GM21390 (cell line): ENCODE measurements at regions not wholly inside any gene's neighbourhood (a gene's known extent, or its start where the extent isn't known, plus 50 kb on each side); places are given as distances from the start of the nearest gene placed in this dataset.
"Not testable (repeated sequence)": the region's sequence is repeated elsewhere in the genome, so short reads cannot be mapped to it uniquely, and the experiment has no call there.

ENCODE experiments used
- ATAC-seq: cut with Tn5 transposase; IDR thresholded peaks from one replicate; pipeline ENCODE4 v1.9.1; 2021; ENCODE audit not compliant: unreplicated experiment

GRCh38 chr15:36136049-36136448, 443.4 kb upstream of the CDIN1 start:
- ATAC-seq = no peak

DNA sequence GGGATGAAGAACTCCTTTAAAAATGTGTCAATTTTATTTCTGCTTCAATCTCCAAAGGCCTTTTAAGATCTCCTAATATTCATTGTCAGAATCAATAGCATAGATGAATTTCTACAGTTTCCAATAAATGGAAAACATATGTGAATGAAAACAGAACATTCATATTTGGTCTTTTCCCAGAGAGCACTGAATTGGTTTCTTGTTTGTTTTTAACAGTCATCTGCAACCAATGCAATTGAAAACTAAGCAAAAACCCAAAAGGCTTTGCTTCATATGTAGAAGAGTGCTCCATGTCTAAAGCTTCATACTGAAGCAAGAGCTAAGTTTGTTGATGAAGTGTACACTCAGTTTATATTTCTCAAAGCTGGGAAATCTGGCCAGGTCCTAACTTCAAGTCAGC, 426.5 kb upstream of the CDIN1 start:
- ATAC-seq = no peak

DNA sequence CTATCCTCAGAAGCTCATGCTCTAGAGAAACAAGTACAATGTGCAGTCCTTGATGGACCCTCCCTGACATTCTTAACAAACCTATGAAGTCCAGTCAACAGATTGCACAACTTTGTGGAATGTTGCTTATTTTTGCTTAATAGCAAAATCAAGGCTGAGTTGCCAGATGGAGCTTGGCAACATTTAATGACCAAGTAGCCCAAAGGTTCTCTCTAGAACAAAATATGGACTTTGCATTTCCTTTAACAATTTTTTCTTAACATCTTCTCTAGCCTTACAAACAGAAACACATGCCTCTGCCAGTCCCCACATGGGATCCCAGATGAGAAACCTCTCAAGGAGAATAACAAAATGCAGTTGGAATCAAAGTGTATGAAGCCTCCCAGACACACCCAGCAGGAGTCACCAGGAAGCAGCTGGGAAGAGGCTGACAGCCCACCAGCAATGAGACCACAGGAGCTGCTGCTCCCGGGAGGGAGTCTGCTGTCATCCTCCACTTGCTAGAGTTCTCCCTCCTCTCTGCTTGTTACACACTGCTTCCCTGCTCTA, 422.5 kb upstream of the CDIN1 start:
- ATAC-seq = no peak

DNA sequence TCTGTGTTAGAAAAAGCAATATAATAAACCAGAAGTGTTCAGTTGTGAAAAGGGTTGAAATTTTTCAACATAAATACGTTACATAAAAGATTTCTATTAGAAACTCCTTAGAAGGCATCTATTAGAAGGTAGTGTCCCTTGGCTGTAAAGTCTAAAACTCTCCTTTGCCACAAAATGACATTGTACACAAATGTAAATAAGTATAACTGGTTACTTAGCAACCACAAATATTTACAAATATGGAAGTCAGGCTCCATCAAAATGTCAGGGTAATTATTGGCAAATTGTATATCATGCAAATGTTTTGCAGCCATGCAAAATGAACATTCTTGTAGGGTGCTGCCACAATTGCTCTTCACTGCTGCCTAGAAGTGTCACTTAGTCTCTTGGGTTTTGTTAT, 419.1 kb upstream of the CDIN1 start:
- no peak for ATAC-seq

DNA sequence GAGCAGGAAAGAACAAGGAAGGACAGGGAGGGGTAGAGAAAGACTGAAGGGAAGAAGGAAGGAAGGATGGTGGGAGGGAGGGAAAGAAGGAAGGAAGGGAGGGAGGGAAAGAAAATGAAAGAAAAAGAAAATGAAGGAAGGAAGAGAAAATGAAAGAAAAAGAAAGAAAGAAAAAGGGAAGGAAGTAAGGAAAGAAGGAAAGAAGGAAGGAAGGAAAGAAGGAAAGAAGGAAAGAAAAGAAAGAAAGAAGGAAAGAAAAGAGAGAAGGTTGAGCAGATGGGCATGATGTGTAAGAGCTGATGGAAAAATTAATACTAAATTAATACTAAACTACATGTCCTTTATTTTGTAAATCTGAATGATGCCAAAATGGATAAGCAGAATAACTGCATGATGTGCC, 418.3 kb upstream of the CDIN1 start:
- ATAC-seq = no peak

GRCh38 chr15:36161771-36162212, 417.6 kb upstream of the CDIN1 start:
- ATAC-seq = no peak

- ATAC-seq = not testable (repeated sequence)
Measured at GRCh38 chr15:36163983-36164382, 415.4 kb upstream of the CDIN1 start.

GRCh38 chr15:36172955-36173354, 406.5 kb upstream of the CDIN1 start:
- no peak for ATAC-seq

GRCh38 chr15:36175186-36175740, 404.2 kb upstream of the CDIN1 start:
- no peak for ATAC-seq

GRCh38 chr15:36175741-36176291, 403.6 kb upstream of the CDIN1 start:
- no peak for ATAC-seq

- ATAC-seq = no peak
Measured at GRCh38 chr15:36177590-36178302, 401.7 kb upstream of the CDIN1 start.

DNA sequence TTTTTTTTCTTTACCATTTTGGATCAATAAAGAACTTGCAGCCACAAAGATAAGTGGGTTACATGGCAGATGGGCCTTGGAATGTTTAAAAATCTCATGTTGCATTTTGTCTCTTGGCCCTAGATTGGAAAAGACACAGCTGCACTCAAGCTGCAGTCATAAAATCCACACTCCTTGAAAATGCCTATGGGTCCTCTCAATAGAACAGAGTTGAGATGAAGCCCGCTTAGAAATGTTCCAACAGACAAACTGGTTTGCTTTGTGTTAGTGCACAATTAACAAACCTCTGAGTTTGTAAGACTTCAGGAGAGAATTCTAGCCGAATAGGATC, 401.2 kb upstream of the CDIN1 start:
- ATAC-seq = no peak

GRCh38 chr15:36183201-36183600, 396.2 kb upstream of the CDIN1 start:
- ATAC-seq = no peak

- ATAC-seq = no peak
Measured at GRCh38 chr15:36185438-36185837, 394.0 kb upstream of the CDIN1 start.

GRCh38 chr15:36185845-36186244, 393.6 kb upstream of the CDIN1 start:
- ATAC-seq = no peak

- ATAC-seq = no peak
Measured at GRCh38 chr15:36186376-36186775, 393.1 kb upstream of the CDIN1 start.

GRCh38 chr15:36191459-36191858, 388.0 kb upstream of the CDIN1 start:
- no peak for ATAC-seq

GRCh38 chr15:36195361-36196007, 383.9 kb upstream of the CDIN1 start:
- not testable (repeated sequence) for ATAC-seq

GRCh38 chr15:36208868-36209582, 370.4 kb upstream of the CDIN1 start:
- ATAC-seq = no peak

DNA sequence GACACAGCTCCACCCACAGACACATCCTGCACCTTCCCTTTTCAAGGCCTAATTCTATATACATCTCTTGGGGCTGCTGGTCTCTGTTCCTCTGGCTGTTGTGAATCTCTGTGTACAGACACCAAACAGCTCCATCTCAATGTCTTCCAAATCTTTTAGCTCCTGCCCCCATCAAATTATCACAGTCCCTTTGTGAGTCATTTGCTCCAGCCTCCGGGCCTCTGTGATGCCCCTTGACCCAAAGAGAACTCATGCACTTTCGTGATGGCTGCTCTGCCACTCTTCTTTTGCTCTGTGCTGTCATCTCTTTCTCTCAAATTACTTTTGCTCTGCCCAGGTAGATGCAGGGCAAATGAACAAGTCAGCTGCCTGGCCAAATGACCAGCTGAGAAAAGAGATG, 369.0 kb upstream of the CDIN1 start:
- no peak for ATAC-seq

DNA sequence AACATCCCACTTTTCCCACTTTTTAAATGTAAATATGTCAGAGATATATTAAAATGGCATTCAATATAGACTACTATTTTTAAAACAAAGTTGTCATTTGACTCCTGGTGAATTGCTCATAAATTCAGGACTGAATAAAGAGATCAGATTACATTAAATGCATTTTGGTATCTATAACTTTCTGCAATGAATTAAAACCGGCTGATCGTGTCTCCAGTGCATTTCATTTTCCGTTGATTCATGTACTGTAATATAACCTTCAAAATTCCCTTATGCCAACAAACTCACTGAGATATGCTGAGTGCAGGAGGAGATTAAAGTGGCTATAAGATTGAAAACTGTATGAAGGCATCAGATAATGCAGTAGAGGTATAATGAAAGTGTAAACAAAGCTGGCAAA, 361.1 kb upstream of the CDIN1 start:
- no peak for ATAC-seq
